ENCODE measurements at regions not wholly inside any gene's neighbourhood (a gene's known extent, or its start where the extent isn't known, plus 50 kb on each side); places are given as distances from the start of the nearest gene placed in this dataset.

DNA sequence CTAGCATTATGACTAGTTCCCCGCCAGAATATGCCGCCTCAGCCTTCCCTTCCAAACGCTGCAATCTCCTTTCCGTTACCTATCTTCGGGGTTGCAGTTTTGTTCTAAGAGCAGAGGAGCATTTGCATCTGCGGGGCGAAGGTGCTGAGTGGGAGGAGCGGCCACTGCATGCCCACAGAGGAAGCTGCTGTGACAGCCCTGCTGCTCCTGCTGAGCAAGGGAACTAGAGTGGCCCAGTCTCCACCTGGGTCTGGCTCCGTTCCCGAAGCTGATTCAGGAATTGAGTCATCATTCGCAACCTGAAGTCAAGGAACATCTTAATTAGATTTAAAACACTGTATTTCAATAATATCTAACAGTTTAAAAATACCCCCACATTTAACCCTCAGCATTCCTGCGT is 98.2 kb upstream of the TJP1 start:
- DNase-seq (ENCODE audit: extremely low spot score, insufficient read length, low read depth): no peak
- no peak for FAIRE-seq

DNA sequence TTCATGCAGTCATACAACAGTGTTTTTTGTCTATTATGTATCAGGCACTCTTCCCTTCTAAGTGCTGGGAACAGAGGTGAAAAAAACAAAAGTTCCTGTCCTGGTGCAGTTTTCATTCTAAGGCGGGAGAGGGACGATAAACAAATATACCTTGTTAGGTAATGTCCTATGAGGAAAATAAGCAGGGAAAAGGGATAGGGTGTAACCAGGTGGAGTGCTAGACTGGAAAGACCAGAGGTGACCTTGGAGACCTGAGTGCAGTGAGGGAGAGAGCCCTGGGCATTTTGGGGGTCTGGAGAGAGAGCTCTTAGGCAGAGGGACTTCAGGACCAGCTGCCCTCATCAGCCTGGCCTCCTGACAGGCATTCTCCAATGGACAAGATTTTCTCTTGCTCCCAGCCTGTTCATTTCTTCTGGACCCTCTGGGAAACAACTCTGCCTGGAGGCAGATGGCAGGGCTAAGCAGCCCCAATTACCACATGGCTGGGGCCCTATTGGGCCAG is 97.2 kb upstream of the TJP1 start:
- no peak for FAIRE-seq

DNA sequence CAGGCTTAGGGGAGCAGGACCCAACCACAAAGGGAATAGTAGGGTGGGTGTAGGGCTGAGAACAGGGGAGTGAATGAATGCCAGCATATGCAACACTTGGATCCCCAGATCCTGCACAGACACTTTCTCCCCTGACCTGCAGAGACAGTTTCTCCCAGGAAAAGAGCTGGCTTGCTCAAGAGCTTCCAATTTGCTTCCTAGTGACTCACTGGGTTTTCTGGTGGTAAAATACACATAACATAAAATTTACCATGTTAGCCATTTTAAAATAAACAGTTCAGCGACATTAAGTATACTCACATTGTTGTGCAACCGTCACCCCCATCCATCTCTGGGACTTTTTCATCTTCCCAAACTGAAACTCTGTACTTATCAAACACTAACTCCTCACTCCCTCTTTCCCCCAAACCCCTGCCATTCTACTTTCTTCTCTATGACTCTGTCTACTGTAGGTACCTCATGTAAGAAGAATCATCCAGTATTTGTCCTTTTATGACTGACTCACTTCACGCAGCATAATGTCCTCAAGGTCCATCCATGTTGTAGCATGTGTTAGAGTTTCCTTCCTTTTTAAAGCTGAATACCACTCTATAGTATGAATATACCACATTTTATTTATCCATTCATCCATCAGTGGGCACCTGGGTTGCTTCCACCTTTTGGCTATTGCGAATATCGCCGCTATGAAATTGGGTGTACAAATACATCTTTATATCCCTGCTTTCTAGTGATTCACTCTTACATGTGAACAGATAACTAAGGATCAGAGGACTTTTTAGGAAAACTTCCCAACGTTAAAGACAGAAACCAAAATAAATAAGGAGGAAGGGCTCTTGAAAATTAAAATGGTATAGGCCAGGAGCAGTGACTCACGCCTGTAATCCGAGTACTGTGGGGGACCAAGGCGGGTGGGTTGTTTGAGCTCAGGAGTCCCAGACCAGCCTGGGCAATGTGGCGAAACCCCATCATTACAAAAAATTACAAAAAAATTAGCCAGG is 95.6 kb upstream of the TJP1 start:
- no peak for FAIRE-seq

More for the DNA sequence above, 97.2 kb upstream of the TJP1 start:
- DNase-seq (ENCODE audit: extremely low spot score, insufficient read length, low read depth): no peak

DNA sequence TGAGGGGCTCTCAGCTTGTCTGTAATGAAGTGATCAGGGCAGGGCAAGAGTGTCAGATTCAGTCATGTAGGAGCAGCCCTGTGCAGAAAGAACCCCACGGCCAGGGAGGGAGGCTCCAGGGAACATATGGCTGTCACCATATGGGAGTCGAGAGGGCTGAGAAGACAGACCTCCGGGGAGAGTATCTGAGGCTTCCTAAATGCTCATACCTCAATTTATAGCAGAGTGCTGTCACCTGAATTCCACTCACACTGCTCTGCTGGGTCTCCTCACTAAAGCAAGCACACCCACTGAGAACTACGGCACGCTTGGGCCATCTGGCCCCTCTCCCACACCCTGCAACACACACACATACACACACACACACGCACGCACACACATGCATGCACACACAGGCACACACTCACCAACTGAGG is 92.3 kb upstream of the TJP1 start:
- FAIRE-seq (no peak), DNase-seq (ENCODE audit: extremely low spot score, insufficient read length, low read depth) (no peak)

More for the DNA sequence above, 95.6 kb upstream of the TJP1 start:
- DNase-seq (ENCODE audit: extremely low spot score, insufficient read length, low read depth): no peak

DNA sequence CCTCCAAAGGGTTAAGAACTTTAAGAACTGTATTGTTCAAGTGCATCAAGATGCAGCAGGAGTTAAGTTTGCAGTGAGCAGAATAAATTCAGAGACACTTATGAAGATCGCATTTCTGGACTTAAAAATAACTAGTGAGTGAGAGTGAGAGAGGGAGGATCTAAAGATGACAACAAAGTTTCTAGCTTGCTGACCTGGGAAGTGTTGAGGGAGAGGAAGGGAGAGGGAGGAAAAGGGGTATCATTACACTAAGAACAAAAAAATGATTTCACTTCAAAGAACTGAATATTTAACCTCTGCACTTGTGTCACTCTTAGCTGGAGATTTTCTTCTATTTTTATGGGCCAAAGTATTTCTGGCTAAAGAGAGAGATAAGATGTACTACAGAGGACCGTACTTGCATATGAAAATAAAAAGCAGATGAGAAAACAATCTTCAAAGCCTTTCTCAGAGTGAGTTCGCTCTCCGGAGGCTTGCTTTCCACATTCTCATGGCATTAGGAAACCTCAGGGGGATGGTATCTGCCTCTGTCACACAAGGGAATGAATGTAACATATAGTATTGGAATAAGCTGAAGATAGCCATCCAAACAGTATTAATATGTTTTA is 91.4 kb upstream of the TJP1 start:
- no peak for DNase-seq (ENCODE audit: extremely low spot score, insufficient read length, low read depth)
- no peak for FAIRE-seq

DNA sequence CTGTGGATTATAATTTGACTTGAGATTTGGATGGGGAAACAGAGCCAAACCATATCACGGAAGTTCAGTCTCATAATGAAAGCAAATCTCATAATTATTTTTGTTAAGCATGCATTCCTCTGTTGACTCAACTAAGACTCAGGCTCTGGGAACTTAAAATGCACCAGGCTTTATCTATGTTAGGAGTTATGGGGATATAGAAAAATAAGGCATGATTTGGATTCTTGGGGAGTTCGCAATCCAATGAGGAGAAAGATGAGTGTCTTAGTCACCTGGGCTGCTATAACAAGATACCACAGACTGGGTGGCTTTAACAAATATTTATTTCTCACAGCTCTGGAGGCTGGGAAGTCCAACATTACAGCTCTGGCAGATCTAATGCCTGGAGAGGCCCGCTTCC is 89.4 kb upstream of the TJP1 start:
- DNase-seq (ENCODE audit: extremely low spot score, insufficient read length, low read depth): no peak

DNA sequence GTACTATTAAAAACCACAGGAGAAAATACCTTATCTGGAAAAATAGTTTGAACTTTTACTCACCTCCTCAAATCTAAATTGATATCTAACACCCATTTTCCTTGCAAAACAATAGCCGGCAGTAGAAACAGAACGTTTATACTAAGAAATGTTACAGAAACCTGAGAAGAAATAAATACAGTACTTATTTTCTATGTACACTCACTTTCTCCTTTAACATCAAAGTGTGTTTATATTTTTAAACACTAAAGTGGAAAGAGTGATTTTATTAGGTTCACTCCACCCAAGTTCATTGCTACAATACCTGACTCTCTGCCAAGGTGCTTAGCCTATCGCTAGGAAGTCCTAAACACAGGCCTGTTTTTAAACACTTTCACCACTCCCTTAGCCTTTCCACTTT is 87.8 kb upstream of the TJP1 start:
- FAIRE-seq (no peak), DNase-seq (ENCODE audit: extremely low spot score, insufficient read length, low read depth) (no peak)

More for the DNA sequence above, 89.4 kb upstream of the TJP1 start:
- no peak for FAIRE-seq

DNA sequence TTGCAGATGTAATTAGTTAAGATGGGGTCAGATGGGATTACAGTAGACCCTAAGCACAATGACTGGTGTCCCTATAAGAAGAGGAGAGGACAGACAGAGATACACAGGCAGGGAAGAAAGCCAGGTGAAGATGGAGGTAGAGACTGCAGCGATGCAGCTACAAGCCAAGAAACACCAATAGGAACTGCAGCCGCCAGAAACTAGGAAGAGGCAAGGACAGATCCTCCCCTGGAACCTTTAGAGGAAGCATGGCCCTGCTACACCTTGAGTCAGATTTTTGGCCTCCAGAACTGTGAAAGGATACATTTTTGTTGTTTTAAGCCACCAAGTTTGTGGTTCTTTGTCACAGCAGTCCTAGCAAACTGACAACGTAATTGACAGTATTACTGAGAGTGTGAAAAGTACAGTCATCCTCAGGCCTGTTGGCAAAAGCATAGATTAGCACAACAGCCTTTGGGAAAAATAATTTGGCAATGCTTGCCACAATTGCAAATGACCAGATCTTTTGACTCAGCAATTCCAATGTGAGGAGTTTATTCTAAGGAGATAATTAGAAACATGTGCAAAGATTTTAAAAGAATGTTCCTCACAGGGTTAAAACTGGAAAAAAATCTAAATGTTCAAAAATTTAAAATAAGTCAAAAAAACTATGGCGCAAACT is 82.6 kb upstream of the TJP1 start:
- no peak for DNase-seq (ENCODE audit: extremely low spot score, insufficient read length, low read depth)
- FAIRE-seq: no peak

DNA sequence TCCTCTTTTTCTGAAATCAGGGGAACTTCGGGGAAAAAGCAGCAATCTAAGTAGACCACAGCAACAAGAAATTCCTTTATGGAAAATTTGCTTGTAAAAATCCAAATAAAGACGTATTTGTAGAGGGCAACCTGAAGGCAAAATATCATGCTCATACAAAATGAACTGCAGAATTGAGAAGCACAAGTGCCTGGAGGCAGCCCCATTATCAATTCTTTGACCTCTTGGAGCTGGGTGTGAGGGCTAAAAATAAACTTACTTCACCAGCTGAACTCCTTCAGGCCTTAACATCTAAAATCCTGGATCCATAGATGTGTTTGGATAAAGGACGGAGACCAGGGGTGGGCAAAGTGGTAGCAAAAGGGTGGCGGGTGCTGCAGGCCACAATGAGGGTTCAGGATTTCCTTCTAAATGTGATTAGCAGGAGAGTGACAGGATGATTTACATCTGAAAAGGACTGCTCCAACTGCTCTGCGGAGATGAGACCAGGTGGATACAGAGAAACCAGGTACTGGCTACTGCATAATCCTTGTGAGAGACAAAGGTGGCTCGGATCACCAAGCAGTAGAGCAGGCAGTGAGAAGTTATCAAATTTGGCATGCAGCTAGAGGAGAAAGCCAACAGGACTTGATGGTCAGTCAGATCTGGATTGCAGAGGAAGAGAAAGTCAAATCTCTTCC is 81.7 kb upstream of the TJP1 start:
- DNase-seq (ENCODE audit: extremely low spot score, insufficient read length, low read depth): no peak
- no peak for FAIRE-seq

DNA sequence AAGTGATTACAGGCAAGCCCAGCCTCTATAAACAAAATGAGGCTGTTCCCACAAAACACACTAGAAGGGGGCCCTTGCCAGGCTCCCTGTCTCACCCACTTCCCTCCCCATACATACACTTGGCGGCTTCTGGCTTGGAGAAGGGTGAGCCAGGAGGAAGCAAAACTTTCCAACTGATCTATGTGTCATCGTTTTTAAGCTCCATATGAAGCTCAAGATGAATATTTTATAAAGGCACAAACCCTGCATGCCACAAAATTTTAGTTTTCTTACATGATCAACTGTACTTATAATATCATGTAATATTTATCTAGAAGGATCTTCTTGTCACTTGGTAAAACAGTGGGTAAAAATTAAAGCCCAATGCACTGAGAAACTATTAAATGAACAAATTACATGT is 80.8 kb upstream of the TJP1 start:
- FAIRE-seq (no peak), DNase-seq (ENCODE audit: extremely low spot score, insufficient read length, low read depth) (no peak)

DNA sequence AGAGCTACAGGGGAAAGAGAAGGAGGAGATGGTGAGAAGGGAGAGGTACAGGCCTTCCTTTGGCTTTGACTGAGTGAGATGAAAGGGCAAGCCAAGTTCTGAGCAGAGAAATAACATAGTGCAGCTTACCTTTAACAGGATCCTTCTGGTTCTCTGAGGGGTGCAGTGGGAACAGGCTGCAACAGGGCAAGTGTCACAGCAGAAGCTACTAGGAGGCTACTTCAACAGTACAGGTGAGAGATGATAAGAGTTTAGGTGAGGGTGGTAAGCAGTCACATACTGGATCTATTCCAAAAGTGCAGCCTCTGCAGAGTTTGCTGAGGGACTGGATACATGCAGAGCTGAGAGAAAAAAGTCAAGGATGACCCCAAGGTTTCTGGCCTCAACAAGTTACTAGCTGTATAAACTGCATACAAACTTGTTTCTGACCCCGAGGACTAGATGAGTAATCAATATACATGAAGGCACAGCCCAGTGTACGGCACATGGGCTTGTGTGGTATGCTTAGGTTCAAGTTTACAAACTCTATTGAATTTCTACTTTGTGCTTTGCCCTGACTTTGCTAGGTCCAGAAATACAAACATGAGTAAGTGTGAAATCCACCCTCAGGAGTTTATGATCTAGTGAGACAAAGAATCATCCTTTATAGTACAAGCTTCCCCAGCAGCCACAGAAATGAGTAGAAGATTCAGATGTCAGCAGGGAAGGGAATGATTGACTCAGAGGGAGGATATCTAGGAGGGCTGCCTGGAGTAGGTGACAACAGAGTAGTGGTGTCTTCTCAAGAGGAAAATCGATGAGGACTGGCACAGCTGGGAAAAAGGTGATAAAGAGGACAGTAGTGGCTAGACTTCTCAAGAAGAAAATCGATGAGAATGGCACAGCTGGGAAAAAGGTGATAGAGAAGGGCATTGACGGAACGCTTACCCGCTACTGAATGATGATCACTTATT is 78.2 kb upstream of the TJP1 start:
- no peak for FAIRE-seq

DNA sequence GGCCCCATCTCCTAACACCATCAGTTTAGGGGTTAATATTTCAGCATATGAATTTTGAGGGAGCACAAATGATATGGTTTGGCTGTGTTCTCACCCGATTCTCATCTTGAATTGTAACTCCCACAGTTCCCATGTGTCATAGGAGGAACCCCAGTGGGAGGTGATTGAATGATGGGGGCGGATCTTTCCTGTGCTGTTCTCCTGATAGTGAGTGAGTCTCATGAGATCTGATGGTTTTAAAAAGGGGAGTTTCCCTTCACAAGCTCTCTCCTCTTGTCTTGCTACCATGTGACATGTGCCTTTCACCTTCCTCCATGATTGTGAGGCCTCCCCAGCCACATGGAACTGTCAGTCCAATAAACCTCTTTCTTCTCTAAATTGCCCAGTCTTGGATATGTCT is 73.8 kb upstream of the TJP1 start:
- FAIRE-seq (no peak), DNase-seq (ENCODE audit: extremely low spot score, insufficient read length, low read depth) (no peak)

More for the DNA sequence above, 78.2 kb upstream of the TJP1 start:
- DNase-seq (ENCODE audit: extremely low spot score, insufficient read length, low read depth): no peak

DNA sequence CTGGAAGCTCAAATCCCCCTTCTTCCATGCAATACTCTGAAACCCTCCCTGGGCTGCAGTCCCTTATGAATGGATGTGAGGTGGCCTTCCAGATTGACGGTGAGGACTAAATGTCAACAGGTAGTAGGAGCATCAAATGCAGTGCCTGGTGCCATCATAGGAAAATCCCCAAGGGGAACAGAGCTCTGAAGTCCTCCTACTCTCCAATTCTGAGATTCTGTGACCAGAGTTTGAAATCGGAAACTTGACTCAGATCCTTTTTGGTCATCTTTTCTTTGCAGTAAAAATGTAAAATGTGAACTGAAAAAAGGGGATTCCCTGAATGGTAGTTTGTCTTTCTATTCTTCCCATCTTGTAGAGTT is 68.8 kb upstream of the TJP1 start:
- FAIRE-seq (no peak), DNase-seq (ENCODE audit: extremely low spot score, insufficient read length, low read depth) (no peak)

DNA sequence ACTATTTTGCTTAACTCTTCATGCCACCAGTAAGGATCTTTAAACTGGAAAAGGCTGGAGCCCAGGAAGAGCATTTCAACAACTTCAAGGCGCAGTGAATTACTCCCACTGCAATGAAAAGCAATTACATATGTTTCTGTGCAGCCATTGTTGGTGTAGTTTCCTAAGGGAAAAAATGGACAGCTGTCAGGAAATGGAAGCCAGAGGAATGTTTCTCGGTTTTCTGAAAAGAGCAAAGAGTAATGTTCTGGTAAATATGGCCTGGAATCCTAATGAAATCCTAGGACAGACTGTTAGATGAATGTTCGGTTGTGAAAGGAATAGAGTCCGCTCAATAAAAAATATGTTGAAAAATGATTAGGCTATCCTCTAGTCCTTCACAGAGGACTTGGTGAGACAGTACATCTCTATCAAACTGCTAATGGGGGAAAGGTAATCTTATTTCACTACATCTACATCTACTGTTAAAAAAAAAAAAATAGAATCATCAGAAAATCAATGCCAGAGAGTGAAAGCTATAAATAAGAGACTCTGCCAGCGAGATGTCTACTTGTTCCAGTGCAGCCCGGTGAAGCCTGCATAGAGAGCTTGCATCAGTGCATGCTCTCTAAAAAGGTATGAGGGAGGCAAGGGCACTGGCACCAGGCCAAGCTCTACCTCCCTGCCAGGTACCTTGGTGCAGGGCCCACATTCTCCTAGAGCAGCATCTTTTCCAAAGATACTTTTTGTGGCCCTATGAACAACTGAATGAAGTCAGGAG is 68.2 kb upstream of the TJP1 start:
- DNase-seq (ENCODE audit: extremely low spot score, insufficient read length, low read depth) (no peak), FAIRE-seq (no peak)

DNA sequence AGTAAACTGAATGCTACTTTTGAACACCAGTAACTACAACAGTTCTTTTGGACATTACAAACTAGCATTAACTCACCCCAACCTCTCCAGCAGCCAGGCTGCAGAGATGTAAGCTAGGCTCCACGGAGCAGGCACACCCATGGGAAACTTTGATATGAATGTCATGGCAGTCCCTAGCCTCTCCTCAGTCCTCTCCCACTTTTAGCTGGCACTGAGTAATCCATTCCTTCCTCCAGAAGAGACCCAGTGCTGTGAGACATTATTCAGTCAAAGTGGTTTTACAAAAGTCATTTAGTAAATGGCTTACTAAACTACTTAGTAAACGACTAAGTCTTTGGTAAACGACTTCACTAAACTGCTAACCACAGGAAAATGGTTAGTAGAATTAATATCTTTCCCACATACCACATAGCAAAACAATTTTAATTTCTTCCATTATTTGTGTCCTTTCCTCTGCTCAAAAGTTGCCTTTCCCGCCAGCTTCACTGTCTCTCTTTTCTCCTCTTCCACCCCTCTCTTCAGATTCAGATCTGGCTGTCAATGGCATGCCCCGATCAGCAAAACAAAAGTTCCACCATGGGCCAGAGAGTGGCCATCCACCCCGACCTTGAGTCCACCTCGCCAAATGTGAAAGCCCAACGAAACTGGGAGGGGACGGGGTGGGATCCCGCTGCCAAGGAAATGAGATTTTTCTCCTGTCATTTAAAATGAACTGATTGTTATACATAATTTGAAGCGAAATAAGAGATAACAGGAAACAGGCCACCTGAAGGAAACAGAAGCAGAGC is 67.5 kb upstream of the TJP1 start:
- DNase-seq (ENCODE audit: extremely low spot score, insufficient read length, low read depth): no peak
- no peak for FAIRE-seq

DNA sequence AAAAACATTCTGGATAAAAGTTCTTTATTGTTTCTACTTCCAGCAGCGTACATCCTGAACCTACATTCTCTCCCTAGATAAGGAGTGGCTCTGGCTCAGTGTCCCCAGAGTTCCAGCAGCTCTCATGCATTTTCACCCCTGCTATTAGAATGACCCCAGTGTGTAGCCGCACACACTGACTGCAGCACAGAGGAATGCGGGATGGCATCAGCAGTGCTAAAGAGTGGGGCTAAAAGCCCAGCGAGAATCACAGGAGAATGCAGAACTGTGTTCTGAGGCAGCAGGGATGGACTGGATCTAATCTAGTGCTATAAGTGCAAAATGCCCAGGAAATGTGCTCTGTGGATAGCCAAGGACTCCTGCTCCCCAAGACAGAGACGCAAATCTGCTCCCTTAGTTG is 66.4 kb upstream of the TJP1 start:
- no peak for DNase-seq (ENCODE audit: extremely low spot score, insufficient read length, low read depth)
- FAIRE-seq: no peak

DNA sequence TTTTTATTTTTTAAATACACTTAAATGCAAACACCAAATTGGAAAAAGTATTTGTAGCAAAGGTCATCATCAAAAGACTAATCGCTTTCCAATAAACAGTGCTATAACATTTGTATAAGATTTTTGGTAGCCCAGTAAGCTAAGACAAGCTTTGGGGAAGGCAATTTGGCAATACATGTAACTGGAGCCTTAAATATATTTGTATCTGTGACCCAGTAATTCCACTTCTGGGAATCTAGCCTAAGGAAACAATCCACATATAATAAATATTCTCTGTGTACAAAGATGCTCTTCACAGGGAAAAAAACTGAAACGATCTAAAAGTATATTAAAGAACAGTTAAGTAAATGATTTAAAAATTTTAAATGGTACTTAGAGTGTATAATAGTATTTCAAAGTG is 65.5 kb upstream of the TJP1 start:
- FAIRE-seq (no peak), DNase-seq (ENCODE audit: extremely low spot score, insufficient read length, low read depth) (no peak)

DNA sequence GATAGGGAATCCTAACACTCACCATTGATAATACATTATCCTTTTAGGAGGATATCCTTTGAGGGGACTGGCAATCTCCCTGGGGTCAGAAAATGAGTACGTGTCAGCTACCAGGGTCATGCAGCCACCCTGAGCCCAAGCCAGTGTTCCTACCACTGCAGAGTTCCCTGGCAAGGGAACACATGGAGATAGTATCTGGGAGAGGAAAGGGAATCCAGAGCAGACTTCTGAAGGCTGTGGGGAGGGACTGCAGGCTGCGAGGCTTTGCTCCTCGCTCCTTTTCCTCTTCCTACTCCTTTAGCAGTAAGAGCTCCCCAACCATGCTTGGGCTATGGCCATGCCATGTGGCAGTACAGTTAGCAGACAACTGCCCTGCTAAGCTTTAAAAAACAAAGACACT is 62.9 kb upstream of the TJP1 start:
- DNase-seq (ENCODE audit: extremely low spot score, insufficient read length, low read depth) (no peak), FAIRE-seq (no peak)

All from GM18507 (cell line).